GM18520 (cell line): ENCODE measurements at regions not wholly inside any gene's neighbourhood (a gene's known extent, or its start where the extent isn't known, plus 50 kb on each side); places are given as distances from the start of the nearest gene placed in this dataset.

Source experiments
- ATAC-seq: cut with Tn5 transposase; IDR thresholded peaks from one replicate; pipeline ENCODE4 v1.9.1; 2021; ENCODE audit not compliant: unreplicated experiment

- ATAC-seq = no peak
These were observed 232.6 kb downstream of the EFNB2 start for GRCh38 chr13:106302843-106303242.

DNA sequence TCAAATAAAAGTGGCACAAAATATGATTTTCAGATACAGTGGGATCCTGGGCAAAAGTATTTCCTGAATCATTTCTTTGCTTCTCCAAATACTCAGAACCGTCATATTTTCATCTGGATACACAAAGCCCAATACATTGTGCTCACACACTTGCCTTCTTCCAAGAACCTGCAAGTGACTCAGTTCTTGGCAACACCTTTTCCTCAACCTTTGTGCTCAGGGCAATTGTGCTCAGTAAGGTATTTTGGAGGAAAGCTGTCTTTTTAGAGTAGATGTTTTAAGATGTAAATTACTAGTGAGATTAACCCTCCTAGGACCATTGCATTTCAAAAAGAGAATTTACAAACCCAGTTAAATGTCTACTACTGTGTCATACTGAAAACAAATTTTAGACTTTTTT is 233.5 kb downstream of the EFNB2 start:
- no peak for ATAC-seq

DNA sequence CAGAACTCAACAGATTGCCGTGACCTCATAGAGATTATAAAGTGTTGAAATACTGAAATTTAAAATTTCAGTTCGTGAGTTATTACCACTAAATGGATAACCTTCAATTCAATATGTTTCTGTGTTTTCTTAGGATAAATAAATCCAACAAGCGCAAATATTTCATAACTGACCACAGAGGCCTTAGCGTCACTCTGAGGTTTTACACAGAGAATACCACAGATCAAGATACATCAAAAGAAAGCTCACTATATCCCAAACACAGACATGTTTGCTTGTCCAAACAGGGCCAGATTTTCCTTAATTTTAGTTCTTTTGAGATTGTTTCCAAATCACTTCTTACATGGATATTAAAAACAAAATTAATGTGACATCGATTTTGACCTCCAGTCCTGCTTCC is 235.8 kb downstream of the EFNB2 start:
- no peak for ATAC-seq

DNA sequence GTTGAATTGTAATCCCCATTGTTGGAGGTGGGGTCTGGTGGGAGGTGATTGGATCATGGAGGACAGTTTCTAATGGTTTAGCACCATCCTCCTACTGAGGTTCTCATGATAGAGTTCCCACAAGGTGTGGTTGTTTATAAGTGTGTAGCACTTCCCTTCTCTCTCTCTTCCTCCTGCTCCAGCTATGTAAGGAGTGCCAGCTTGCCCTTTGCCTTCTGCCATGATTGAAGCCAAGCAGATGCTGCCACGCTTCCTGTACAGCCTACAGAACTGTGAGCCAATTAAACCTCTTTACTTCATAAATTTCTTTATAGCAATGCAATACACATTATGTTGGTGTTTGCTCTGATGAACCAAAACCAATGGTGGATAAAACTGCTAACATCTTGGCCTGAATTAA is 238.2 kb downstream of the EFNB2 start:
- ATAC-seq = no peak

- no peak for ATAC-seq
These were observed 238.7 kb downstream of the EFNB2 start for GRCh38 chr13:106296723-106297122.

DNA sequence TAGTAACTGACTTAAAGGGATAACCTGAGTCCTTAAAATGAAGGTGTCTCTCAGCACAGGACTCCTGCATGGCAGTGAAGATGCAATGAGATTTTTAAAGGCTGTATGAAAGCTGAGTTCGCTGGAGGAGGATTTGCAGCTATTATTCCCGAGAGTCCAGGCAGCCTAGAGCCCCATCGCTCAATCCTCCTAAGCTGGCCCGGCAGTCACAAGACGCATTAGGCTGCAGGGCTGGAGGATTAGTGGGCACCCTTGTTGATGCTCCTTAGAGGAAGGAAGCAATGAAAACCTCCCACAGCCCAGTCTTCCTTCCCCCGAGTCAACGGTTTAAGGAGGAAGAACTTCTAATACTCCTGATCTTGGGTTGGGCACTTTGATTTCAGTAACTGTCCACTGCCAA is 239.5 kb downstream of the EFNB2 start:
- ATAC-seq = no peak

DNA sequence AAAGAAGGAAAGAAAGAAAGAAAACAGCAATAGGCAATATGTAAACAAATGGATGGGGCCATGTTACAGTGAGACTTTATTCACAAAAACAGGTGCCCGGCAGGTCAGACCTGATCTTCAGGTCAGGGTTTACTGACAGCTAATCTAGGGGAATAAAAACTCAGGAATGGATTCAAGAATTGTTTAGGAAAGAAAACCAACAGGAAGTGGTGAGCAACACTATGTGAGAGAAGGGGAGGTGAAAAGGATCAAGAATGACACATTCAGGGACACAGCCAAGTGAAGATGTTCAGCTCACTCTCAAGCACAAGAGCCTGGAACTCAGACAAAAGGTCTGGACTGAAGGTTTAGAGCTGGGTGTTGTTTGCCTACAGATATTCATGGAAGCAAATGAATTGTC is 244.5 kb downstream of the EFNB2 start:
- ATAC-seq = no peak

- ATAC-seq = no peak
These were observed 248.1 kb downstream of the EFNB2 start for GRCh38 chr13:106287351-106287750.

DNA sequence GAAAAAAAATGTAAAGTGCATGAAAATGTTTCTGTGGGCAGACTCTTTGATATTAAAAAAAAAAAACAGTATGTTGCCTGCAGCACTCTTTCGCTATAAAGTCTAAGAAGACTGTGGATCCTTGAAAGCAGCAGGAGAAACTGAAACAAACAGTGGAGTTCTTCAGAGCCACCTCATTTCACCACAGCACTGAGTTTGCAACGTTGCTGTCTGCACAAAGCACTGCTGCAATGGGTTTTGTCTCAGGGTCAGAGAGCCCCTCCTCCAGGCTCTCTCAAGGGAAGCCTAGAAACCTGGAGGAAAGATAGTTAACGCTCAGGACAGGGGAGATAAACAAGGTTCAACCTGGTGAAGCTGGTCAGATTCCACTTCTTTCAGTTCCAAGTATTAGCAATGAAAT is 248.7 kb downstream of the EFNB2 start:
- ATAC-seq = no peak

DNA sequence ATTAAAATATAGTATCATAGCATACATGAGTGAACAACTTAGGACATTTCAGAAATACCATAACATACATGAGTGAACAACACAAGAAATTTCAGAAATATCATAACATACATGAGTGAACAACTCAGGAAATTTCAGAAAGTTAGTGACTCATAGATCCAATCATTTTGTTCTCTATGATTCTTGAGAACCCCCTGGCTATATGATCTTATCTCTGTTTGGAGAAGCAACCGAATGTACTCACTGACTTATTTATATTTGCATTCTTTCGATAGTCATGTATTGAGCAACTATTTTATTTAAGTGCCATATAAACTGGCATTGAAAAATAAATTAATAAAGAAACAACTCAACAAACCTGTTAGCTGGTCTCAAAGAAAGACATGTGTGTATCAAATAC is 251.1 kb downstream of the EFNB2 start:
- ATAC-seq = no peak

DNA sequence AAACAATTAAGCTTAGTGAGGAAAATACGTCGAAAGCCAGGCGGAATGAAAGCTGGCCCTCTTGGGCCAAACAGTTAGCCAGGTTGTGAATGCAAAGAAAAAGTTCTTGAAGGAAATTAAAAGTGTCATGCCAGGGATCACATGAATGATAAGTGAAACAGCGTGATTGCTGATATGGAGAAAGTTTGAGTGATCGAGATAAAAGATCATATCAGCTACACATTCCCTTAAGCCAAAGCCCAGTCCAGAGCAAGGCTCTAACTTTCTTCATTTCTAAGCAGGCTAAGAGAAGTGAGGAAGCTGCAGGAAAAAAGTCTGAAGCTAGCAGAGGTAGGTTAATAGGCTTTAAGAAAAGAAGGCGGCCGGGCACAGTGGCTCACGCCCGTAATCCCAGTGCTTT is 254.0 kb downstream of the EFNB2 start:
- no peak for ATAC-seq

DNA sequence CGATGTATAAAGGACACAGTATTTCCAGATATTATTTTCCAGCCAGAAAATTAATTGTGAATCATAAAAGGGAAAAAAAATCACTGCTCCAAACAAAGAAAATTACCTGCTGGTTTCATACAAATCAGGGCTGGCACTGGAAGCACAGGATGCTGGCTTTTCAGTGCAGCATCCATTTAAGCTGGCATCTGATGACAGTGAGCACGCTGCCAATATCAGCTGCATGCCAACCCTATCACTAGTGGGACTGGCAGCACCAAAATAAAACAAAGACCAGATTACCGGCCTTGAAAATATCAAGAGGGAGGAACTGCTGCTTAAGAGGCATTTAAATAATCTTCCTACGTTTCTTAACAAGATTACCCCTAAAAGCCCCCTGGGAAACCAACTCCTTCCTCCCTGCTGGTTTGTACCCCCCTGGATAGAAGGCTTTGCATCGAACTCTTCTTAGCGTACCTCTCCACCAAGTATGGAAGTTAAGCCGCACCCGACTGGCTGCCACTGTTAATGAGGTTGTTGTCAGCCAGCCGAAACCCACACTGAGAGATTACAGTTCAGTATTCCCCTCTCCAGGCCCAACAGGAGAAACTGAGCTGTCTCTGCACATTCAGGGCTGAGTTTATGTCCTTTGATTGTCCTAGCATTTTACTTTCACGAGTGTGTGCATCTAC is 257.8 kb downstream of the EFNB2 start:
- no peak for ATAC-seq

DNA sequence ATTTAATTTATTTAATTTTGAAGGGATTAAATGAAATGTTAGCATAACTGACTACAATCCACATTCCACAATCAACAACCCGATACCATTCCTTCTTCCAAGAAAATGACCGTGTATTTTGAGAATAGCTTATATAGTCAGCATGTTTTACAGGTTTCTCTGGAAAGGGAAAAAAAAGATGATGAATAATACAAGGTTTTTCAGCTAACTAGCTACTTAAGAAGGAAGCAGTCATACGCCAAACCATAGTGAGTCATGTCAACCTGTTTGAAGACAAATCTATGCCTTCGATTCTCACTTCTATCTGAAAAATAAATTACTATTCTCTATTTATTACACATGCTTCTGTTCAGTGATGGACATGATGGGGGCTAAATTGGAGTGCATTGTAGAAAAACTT is 258.6 kb downstream of the EFNB2 start:
- no peak for ATAC-seq

GRCh38 chr13:106275446-106276032 is 259.9 kb downstream of the EFNB2 start:
- no peak for ATAC-seq

DNA sequence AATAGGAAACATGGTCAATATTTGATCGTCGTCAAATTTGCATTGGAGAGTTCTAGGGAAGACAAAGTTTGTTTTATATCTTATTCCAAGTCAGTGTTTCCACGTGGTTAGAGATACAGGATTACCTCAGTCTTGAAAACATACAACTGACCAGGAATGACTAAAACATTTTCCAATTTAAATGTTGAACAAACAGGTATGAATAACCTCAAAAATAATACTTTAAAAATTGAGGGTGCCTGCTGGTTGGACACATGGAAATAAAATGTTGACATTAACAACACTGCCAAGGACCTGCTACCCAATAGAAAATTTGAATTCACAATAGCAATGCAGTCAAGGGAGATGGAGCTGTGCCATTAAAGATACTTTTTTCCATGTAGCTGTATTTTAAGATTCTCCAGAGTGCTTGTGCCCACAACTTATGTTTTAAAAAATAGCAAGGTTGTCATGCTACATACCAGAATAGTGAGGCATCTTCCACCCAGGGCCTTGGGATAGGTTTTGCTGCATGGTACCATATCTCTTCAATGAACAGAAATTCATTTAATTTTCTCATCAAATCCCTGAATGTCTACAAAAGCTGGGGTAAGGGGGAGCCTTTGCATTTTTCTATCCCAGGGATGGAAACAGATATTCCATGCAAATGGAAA is 260.8 kb downstream of the EFNB2 start:
- no peak for ATAC-seq

GRCh38 chr13:106263801-106264200 is 271.7 kb downstream of the EFNB2 start:
- ATAC-seq = no peak

GRCh38 chr13:106262886-106263285 is 272.6 kb downstream of the EFNB2 start:
- no peak for ATAC-seq

DNA sequence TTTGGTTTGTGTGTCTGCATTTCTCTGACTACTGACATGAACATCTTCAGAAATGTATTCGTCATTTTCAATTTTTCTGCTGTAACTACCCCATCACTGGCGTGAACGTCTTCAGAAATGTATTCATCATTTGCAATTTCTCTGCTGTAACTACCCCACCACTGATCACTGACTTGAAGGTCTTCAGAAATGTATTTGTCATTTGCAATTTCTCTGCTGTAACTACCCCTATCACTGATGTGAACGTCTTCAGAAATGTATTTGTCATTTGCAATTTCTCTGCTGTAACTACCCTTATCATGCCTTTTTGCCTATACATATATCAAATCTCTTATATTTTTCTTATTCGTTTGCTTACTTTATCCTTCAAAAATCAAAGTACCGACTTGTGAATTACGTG is 274.0 kb downstream of the EFNB2 start:
- ATAC-seq = no peak

DNA sequence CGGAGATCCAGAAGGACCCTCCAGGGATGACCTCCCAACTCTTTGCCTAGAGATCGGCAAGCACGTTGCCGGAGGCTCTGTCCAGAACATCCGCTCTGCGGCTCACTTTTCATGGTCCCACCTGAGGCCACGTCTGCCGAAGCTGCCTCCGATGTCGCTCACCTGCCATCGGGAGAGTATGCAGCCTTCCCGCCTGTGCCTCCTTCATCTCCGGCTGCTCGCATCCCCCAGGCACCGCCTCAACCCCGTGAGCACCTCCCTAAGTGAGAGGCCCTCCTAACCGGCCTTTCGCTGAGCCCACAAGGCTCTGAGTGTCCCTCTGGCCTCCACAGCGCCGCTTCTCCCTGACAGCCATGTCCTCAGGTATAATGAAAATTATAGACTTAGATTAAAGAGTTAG is 275.1 kb downstream of the EFNB2 start:
- no peak for ATAC-seq

GRCh38 chr13:106259928-106260327 is 275.5 kb downstream of the EFNB2 start:
- ATAC-seq = no peak

DNA sequence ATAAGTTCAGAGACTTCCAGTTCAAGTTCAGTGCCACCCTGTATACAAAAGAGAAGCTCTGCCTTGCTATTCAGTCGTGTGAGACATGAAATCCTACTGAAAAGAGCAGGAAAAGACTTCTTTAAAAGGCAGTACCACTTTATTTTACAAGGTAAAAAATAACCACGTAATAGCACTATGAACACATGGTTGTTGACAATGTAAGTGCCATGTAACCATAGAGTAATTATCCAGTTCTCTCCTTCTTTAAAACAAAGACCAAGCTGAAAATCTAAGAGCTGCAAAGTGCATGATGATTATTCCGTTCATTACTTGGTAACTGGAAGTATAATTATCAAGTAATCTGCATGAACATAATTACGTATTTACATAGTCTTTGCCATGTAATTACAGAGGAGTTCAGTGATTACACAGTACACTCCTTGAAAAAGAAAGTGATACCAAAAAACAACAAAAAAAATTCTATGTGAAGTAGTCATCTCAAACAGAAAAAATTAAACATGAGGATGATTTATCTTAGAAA is 288.7 kb downstream of the EFNB2 start:
- no peak for ATAC-seq

DNA sequence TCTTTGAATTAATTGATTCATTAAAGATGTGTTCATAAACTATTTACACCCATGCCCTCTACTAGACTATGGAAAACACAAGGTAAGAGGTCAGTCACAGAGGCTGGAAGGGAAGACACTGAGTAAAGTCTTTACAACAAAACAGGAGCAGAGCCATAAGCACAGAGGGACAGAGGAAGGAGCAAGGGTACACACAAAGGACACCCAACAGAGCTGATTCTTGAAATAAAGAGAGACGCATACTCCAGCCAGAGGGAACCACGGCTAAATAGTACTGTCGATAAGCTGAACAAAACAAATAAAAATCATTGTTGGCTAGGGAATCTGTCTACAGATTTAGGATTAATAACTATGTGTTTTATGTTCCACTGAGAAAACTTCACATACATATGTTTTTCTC is 289.2 kb downstream of the EFNB2 start:
- no peak for ATAC-seq
